PC-9 (cell line): ENCODE measurements at regions not wholly inside any gene's neighbourhood (a gene's known extent, or its start where the extent isn't known, plus 50 kb on each side); places are given as distances from the start of the nearest gene placed in this dataset.
"Not testable (repeated sequence)": the region's sequence is repeated elsewhere in the genome, so short reads cannot be mapped to it uniquely, and the experiment has no call there.

Experiments used
- BruUV-seq: library from RNA; stranded (reverse); fragments of 400-500 nt; replicated peaks from 2 replicates; lab custom pipeline; 2021; lab: Mats Ljungman, UMichigan
- CTCF ChIA-PET: fragments of 300-600 bp; sonication (Branson Sonifier 250); formaldehyde crosslinking; loops from one replicate; lab custom pipeline; 2022; ENCODE audit warnings: antibody characterized with exemption; lab: Charles Lee
- POLR2A ChIA-PET: fragments of 300-600 bp; sonication (Branson Sonifier 250); formaldehyde crosslinking; loops from one replicate; lab custom pipeline; 2022; ENCODE audit warnings: antibody characterized with exemption; ENCODE audit not compliant: unreplicated experiment; lab: Charles Lee
- DNase-seq, 2 experiments: peaks; one replicate each; pipeline versions ENCODE4 v3.0.0 to v3.0.0-alpha.2; 2015 to 2022; ENCODE audit warnings: mixed read lengths in 1 of 2
- H2AFZ ChIP-seq: fragments of 200-600 bp; sonication (generic); 2 replicates; pipeline ENCODE4 v1.8.1; 2017; ENCODE audit warnings: antibody characterized with exemption
- H3F3A ChIP-seq: fragments of 200-600 bp; sonication (generic); 2 replicates; pipeline ENCODE4 v1.8.1; 2017; ENCODE audit warnings: antibody characterized with exemption, mild to moderate bottlenecking, low read depth; ENCODE audit not compliant: insufficient read depth
- H3K27ac ChIP-seq: fragments of 200-600 bp; sonication (generic); 2 replicates; pipeline ENCODE4 v1.6.1; 2016; ENCODE audit warnings: mixed run types
- H3K27me3 ChIP-seq: fragments of 200-600 bp; sonication (generic); 2 replicates; pipeline ENCODE4 v1.6.1; 2016; ENCODE audit warnings: low read depth, mixed run types; ENCODE audit not compliant: insufficient read depth
- H3K36me3 ChIP-seq: fragments of 200-600 bp; sonication (generic); 2 replicates; pipeline ENCODE4 v1.6.1; 2016; ENCODE audit warnings: low read depth, mixed run types
- H3K4me1 ChIP-seq: fragments of 200-600 bp; sonication (generic); replicated peaks from 2 replicates; pipeline ENCODE4 v1.6.1; 2016; ENCODE audit warnings: mixed run types; ENCODE audit not compliant: insufficient read depth
- H3K4me2 ChIP-seq: fragments of 200-600 bp; sonication (generic); 2 replicates; pipeline ENCODE4 v1.6.1; 2017; ENCODE audit warnings: mixed run types
- H3K4me3 ChIP-seq: fragments of 200-600 bp; sonication (generic); 2 replicates; pipeline ENCODE4 v1.6.1; 2016; ENCODE audit warnings: mixed run types
- H3K79me2 ChIP-seq: fragments of 200-600 bp; sonication (generic); 2 replicates; pipeline ENCODE4 v1.6.1; 2017; ENCODE audit warnings: low read depth, mixed run types
- H3K9me2 ChIP-seq: fragments of 200-600 bp; sonication (generic); 2 replicates; pipeline ENCODE4 v1.8.1; 2017; ENCODE audit warnings: mild to moderate bottlenecking; ENCODE audit not compliant: insufficient read depth
- H3K9me3 ChIP-seq: fragments of 200-600 bp; sonication (generic); 2 replicates; pipeline ENCODE4 v1.8.1; 2016; ENCODE audit warnings: low read depth; ENCODE audit not compliant: insufficient read depth
- H4K20me1 ChIP-seq: fragments of 200-600 bp; sonication (generic); 2 replicates; pipeline ENCODE4 v1.8.1; 2017; ENCODE audit not compliant: insufficient read depth
- EZH2 ChIP-seq: fragments of 200-600 bp; sonication (generic); IDR thresholded peaks from 2 replicates; pipeline ENCODE4 v1.8.0; 2017; ENCODE audit warnings: antibody characterized with exemption, low read depth
- intact Hi-C: fragments of 100-400 bp; cut with micrococcal nuclease; formaldehyde crosslinking; loops from one replicate; pipeline ENCODE4 v1.10.0; 2022; ENCODE audit not compliant: unreplicated experiment
- TF ChIP-seq, protein P1 (sequence below): fragments of 200-600 bp; sonication (generic); conservative IDR thresholded peaks from 2 replicates; pipeline ENCODE4 v1.6.1; 2017; ENCODE audit warnings: mixed run types, antibody characterized with exemption, mild to moderate bottlenecking, moderate library complexity

DNA sequence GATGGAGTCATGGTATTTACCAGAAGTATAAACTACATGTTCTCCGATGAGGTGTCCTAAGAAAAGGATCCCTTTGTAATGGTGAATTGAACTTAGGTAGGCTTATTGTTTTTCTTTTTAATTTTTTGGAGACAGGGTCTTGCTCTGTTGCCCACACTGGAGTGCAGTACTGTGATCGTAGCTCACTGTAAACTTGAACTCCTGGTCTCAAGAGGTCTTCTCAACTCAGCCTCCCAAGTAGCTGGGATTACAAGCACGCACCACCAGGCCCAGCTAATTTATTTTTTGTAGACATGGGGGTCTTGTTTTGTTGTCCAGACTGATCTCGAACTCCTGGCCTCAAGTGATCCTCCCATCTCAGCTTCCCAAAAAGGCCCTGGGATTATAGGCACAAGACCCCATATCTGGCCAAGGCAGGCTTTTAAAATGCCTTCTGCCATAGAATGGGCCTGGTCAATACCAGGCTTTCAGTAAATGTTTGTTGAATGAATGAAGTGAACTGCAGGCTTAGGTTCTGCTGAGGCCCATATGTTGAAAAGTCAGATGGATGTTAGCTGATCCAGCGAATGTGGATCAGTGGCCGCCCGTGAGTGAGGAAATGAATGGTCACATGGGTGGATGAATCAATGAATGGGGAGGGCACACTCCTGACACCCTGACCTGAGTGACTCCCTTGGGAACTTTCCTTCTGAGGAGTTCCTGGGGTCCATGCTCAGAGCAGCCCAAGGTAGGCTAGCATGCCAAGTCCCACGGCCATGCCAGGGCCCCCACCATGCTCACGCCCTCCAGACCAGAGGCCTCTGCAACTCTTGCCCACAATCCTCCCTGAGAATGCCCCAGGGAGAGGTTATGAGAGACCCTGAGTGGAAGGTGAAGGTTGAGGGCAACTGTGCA lies 118.0 kb upstream of the MYCN start:
- Histone ChIP-seq H3K27ac (no peak overlapping the region), H3K4me1 (no peaks in the 10 kb centered on the region)
- CTCF ChIA-PET, result no interaction called here

DNA sequence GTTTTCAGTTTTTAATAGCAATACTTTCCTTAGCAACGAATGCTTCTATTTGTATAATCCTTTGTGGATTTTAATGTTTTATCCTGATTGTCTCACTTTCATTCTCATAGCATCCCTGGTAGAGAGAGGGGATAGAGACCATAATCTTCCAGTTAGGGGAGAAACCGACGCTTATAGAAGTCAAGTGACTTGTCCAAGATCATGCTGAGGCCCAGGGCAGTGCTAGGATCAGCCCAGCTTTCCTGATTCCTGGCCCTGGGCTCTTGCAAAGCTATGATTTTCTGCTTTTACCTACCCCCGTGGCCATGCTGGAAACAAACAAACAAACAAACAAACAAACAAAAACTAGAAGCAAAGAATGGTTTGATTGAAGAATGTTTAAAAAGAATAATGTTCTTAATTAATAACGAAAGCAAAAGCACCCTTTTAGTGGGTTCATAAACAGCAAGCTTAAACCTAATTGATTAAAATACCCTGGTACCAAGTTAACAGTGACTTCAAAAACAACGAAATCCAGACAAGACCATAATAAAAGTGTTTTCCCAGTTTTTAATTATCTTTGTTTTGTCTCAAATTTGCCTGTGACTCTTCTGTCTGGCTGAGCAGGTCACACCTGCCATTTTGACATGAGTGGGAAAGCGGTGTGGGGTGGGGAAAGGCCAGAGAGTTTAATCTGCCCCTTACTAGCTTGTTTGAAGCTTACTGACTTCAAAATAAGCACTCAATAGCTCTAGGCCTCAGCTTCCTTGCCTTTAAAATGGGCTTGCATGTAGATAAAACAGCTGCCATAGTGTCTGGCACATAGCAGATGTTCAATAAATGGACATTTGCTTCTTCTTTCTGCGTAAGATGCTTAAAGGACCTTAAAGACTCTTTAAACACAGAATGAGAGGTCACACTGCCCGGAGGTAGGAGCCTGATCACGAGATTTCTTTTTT lies 116.6 kb upstream of the MYCN start:
- intact Hi-C loops, result no loop called here
- TF ChIP-seq, protein P1, sequence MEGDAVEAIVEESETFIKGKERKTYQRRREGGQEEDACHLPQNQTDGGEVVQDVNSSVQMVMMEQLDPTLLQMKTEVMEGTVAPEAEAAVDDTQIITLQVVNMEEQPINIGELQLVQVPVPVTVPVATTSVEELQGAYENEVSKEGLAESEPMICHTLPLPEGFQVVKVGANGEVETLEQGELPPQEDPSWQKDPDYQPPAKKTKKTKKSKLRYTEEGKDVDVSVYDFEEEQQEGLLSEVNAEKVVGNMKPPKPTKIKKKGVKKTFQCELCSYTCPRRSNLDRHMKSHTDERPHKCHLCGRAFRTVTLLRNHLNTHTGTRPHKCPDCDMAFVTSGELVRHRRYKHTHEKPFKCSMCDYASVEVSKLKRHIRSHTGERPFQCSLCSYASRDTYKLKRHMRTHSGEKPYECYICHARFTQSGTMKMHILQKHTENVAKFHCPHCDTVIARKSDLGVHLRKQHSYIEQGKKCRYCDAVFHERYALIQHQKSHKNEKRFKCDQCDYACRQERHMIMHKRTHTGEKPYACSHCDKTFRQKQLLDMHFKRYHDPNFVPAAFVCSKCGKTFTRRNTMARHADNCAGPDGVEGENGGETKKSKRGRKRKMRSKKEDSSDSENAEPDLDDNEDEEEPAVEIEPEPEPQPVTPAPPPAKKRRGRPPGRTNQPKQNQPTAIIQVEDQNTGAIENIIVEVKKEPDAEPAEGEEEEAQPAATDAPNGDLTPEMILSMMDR, result no peak
- TF ChIP-seq EZH2, result no peak
- POLR2A ChIA-PET, result no interaction called here

More for the DNA sequence above, 118.0 kb upstream of the MYCN start:
- H3K27me3 ChIP-seq, result peaks cover 61% of the 10 kb centered on the region
- H3K79me2 ChIP-seq, result no peaks in the 10 kb centered on the region
- H3K4me3 ChIP-seq, result no peak overlapping the region
- no peaks in the 10 kb centered on the region for H3F3A ChIP-seq
- no peak for DNase-seq
- H2AFZ ChIP-seq, result no peak overlapping the region
- no peaks in the 10 kb centered on the region; the same call in 1 of the 2 replicates for H4K20me1 ChIP-seq
- no peak overlapping the region for H3K4me2 ChIP-seq
- no peaks in the 10 kb centered on the region for H3K9me2 ChIP-seq
- H3K9me3 ChIP-seq, result no peaks in the 10 kb centered on the region
- POLR2A ChIA-PET, result no interaction called here
- BruUV-seq, result no TSS peak
- TF ChIP-seq, protein P1, result no peak
- TF ChIP-seq EZH2, result no peak
- H3K36me3 ChIP-seq, result no peaks in the 10 kb centered on the region
- intact Hi-C loops, result no loop called here

DNA sequence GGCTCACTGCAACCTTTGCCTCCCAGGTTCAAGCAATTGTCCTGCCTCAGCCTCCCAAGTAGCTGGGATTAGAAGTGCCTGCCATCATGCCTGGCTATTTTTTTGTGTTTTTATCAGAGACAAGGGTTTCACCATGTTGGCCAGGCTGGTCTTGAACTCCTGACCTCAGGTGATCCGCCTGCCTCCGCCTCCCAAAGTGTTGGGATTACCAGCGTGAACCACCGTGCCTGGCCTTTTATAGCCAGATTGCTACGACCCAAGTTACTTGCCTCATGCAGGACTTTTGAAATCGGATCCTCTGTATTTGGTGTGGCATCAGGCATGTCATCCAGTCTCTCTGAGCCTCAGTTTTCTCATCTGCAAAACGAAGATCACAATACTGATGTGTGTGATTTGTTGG lies 115.9 kb upstream of the MYCN start:
- POLR2A ChIA-PET, BruUV-seq: not testable (repeated sequence)

More for the DNA sequence above, 116.6 kb upstream of the MYCN start:
- Histone ChIP-seq H3K4me1 (no peaks in the 10 kb centered on the region), H3K9me2 (no peaks in the 10 kb centered on the region), H3K4me3 (no peak overlapping the region), H3K9me3 (no peaks in the 10 kb centered on the region), H3K79me2 (no peaks in the 10 kb centered on the region), H4K20me1 (no peaks in the 10 kb centered on the region; the same call in 1 of the 2 replicates), H2AFZ (no peak overlapping the region), H3K4me2 (no peak overlapping the region), H3K27me3 (peaks cover 47% of the 10 kb centered on the region), H3K36me3 (no peaks in the 10 kb centered on the region), H3F3A (no peaks in the 10 kb centered on the region), H3K27ac (no peak overlapping the region)
- BruUV-seq, result no TSS peak
- CTCF ChIA-PET, result no interaction called here
- DNase-seq, result no peak

More for the DNA sequence above, 115.9 kb upstream of the MYCN start:
- H3K9me3 ChIP-seq, H3K27ac ChIP-seq, H2AFZ ChIP-seq, H3K36me3 ChIP-seq, H3K4me2 ChIP-seq, H3K9me2 ChIP-seq, intact Hi-C loops, H3K79me2 ChIP-seq, DNase-seq, H3F3A ChIP-seq, H3K4me3 ChIP-seq, H4K20me1 ChIP-seq, CTCF ChIA-PET, H3K4me1 ChIP-seq: not testable (repeated sequence)
- peaks cover 40% of the 10 kb centered on the region for H3K27me3 ChIP-seq
